ENCODE measurements at regions not wholly inside any gene's neighbourhood (a gene's known extent, or its start where the extent isn't known, plus 50 kb on each side); places are given as distances from the start of the nearest gene placed in this dataset.

GRCh38 chr4:162700815-162701361, 465.8 kb downstream of the NAF1 start:
- DNase-seq (ENCODE audit: low read depth) (no peak), FAIRE-seq (no peak)
- H3K36me3 ChIP-seq (ENCODE audit: control insufficient read depth, insufficient read depth, low read length): no peaks in the 10 kb centered on the region
- H3K4me3 ChIP-seq (ENCODE audit: low read depth, low read length): no peak overlapping the region
- no peaks in the 10 kb centered on the region for H3K27me3 ChIP-seq (ENCODE audit: control insufficient read depth, insufficient read depth, low read length)
- TF ChIP-seq CTCF (IDR thresholded peaks at IDR 0.05; ENCODE audit: insufficient read depth, low read length, severe bottlenecking): no peak

GRCh38 chr4:162700358-162700757, 466.3 kb downstream of the NAF1 start:
- FAIRE-seq (no peak), DNase-seq (ENCODE audit: low read depth) (no peak)
- Histone ChIP-seq H3K27me3 (ENCODE audit: control insufficient read depth, insufficient read depth, low read length) (no peaks in the 10 kb centered on the region), H3K36me3 (ENCODE audit: control insufficient read depth, insufficient read depth, low read length) (no peaks in the 10 kb centered on the region), H3K4me3 (ENCODE audit: low read depth, low read length) (no peak overlapping the region)
- TF ChIP-seq CTCF (IDR thresholded peaks at IDR 0.05; ENCODE audit: insufficient read depth, low read length, severe bottlenecking): no peak

- FAIRE-seq (no peak), DNase-seq (ENCODE audit: low read depth) (no peak)
- H3K36me3 ChIP-seq (ENCODE audit: control insufficient read depth, insufficient read depth, low read length): no peaks in the 10 kb centered on the region
- no peak for TF ChIP-seq CTCF (IDR thresholded peaks at IDR 0.05; ENCODE audit: insufficient read depth, low read length, severe bottlenecking)
- H3K4me3 ChIP-seq (ENCODE audit: low read depth, low read length): no peak overlapping the region
- H3K27me3 ChIP-seq (ENCODE audit: control insufficient read depth, insufficient read depth, low read length): no peaks in the 10 kb centered on the region
These were observed 467.1 kb downstream of the NAF1 start for GRCh38 chr4:162699629-162700028.

- Histone ChIP-seq H3K36me3 (ENCODE audit: control insufficient read depth, insufficient read depth, low read length) (no peaks in the 10 kb centered on the region), H3K27me3 (ENCODE audit: control insufficient read depth, insufficient read depth, low read length) (no peaks in the 10 kb centered on the region), H3K4me3 (ENCODE audit: low read depth, low read length) (no peak overlapping the region)
- peak; percentile 37 for DNase-seq (ENCODE audit: low read depth)
- FAIRE-seq: no peak
- no peak for TF ChIP-seq CTCF (IDR thresholded peaks at IDR 0.05; ENCODE audit: insufficient read depth, low read length, severe bottlenecking)
These were observed 481.3 kb downstream of the NAF1 start for GRCh38 chr4:162685410-162685809.

GRCh38 chr4:162684998-162685397, 481.7 kb downstream of the NAF1 start:
- no peak for FAIRE-seq
- Histone ChIP-seq H3K27me3 (ENCODE audit: control insufficient read depth, insufficient read depth, low read length) (no peaks in the 10 kb centered on the region), H3K4me3 (ENCODE audit: low read depth, low read length) (no peak overlapping the region), H3K36me3 (ENCODE audit: control insufficient read depth, insufficient read depth, low read length) (no peaks in the 10 kb centered on the region)
- no peak for TF ChIP-seq CTCF (IDR thresholded peaks at IDR 0.05; ENCODE audit: insufficient read depth, low read length, severe bottlenecking)
- peak; percentile 28 for DNase-seq (ENCODE audit: low read depth)

- DNase-seq (ENCODE audit: low read depth) (no peak), FAIRE-seq (no peak)
- H3K4me3 ChIP-seq (ENCODE audit: low read depth, low read length): no peak overlapping the region
- no peak for TF ChIP-seq CTCF (IDR thresholded peaks at IDR 0.05; ENCODE audit: insufficient read depth, low read length, severe bottlenecking)
- no peaks in the 10 kb centered on the region for H3K27me3 ChIP-seq (ENCODE audit: control insufficient read depth, insufficient read depth, low read length)
- no peaks in the 10 kb centered on the region for H3K36me3 ChIP-seq (ENCODE audit: control insufficient read depth, insufficient read depth, low read length)
These were observed 482.4 kb downstream of the NAF1 start for GRCh38 chr4:162684371-162684700.

Measured in bronchial epithelial cell (primary cell).